HG02678 (cell line): ENCODE measurements at regions not wholly inside any gene's neighbourhood (a gene's known extent, or its start where the extent isn't known, plus 50 kb on each side); places are given as distances from the start of the nearest gene placed in this dataset.

Experiments
- ATAC-seq: cut with Tn5 transposase; IDR thresholded peaks from one replicate; pipeline ENCODE4 v1.9.1; 2021; ENCODE audit warnings: mild to moderate bottlenecking, moderate library complexity; ENCODE audit not compliant: unreplicated experiment

GRCh38 chr17:12522336-12522735, 143.4 kb upstream of the MYOCD start:
- ATAC-seq = no peak

- ATAC-seq = no peak
Observed at GRCh38 chr17:12522743-12523183, 142.9 kb upstream of the MYOCD start.

- no peak for ATAC-seq
Observed at GRCh38 chr17:12523244-12523643, 142.4 kb upstream of the MYOCD start.

GRCh38 chr17:12528036-12528435, 137.7 kb upstream of the MYOCD start:
- no peak for ATAC-seq

GRCh38 chr17:12530161-12530560, 135.5 kb upstream of the MYOCD start:
- no peak for ATAC-seq

GRCh38 chr17:12536021-12536420, 129.7 kb upstream of the MYOCD start:
- ATAC-seq = no peak

- no peak for ATAC-seq
Observed at GRCh38 chr17:12536472-12536871, 129.2 kb upstream of the MYOCD start.

GRCh38 chr17:12537436-12537835, 128.3 kb upstream of the MYOCD start:
- ATAC-seq = no peak

GRCh38 chr17:12538003-12538402, 127.7 kb upstream of the MYOCD start:
- ATAC-seq = no peak

- peak; percentile 59 for ATAC-seq
Observed at GRCh38 chr17:12545877-12546513, 119.7 kb upstream of the MYOCD start.

GRCh38 chr17:12546983-12547382, 118.7 kb upstream of the MYOCD start:
- ATAC-seq = no peak

GRCh38 chr17:12547831-12548230, 117.9 kb upstream of the MYOCD start:
- no peak for ATAC-seq

GRCh38 chr17:12548558-12548957, 117.1 kb upstream of the MYOCD start:
- ATAC-seq = no peak

GRCh38 chr17:12549499-12550041, 116.1 kb upstream of the MYOCD start:
- ATAC-seq = no peak

- no peak for ATAC-seq
Observed at GRCh38 chr17:12553625-12554024, 112.1 kb upstream of the MYOCD start.

GRCh38 chr17:12554251-12554650, 111.4 kb upstream of the MYOCD start:
- ATAC-seq = no peak

GRCh38 chr17:12566291-12566690, 99.4 kb upstream of the MYOCD start:
- ATAC-seq = no peak

GRCh38 chr17:12567077-12568053, 98.3 kb upstream of the MYOCD start:
- ATAC-seq = no peak

GRCh38 chr17:12568358-12569251, 97.1 kb upstream of the MYOCD start:
- no peak for ATAC-seq

- no peak for ATAC-seq
Observed at GRCh38 chr17:12571606-12572005, 94.1 kb upstream of the MYOCD start.

- no peak for ATAC-seq
Observed at GRCh38 chr17:12574525-12574924, 91.2 kb upstream of the MYOCD start.
